ENCODE measurements at regions not wholly inside any gene's neighbourhood (a gene's known extent, or its start where the extent isn't known, plus 50 kb on each side); places are given as distances from the start of the nearest gene placed in this dataset.

DNA sequence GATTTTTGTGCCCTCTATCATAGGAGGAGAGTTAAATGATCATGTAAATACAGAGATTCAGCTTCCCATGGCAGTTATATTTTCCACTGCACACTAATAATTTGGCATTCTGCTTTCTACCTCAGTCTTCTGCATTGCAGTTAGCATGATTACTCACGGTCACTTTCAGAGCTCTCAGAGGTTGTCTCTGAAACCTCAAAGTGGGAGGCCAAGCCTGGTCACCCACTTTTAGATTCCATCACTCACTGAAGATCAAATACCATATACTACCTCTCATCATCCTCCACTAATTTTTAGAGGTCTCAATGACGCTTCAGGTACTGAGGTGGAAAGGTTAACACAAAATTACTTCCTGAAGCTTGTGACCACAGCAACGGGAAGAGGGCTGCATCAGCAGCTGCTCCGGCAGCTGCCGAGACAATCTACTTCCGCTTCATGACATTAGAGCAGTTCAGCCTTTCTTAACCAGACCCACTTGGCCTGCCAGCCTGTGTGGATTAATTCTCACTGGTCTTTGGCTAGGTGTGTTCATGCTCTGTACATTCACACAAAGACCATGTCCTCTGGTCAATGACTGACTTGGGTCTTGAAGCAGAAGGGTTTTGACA lies 416.4 kb upstream of the PDZRN3 start:
- TF ChIP-seq, protein P1, sequence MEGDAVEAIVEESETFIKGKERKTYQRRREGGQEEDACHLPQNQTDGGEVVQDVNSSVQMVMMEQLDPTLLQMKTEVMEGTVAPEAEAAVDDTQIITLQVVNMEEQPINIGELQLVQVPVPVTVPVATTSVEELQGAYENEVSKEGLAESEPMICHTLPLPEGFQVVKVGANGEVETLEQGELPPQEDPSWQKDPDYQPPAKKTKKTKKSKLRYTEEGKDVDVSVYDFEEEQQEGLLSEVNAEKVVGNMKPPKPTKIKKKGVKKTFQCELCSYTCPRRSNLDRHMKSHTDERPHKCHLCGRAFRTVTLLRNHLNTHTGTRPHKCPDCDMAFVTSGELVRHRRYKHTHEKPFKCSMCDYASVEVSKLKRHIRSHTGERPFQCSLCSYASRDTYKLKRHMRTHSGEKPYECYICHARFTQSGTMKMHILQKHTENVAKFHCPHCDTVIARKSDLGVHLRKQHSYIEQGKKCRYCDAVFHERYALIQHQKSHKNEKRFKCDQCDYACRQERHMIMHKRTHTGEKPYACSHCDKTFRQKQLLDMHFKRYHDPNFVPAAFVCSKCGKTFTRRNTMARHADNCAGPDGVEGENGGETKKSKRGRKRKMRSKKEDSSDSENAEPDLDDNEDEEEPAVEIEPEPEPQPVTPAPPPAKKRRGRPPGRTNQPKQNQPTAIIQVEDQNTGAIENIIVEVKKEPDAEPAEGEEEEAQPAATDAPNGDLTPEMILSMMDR (IDR thresholded peaks at IDR 0.05) = no peak
- Histone ChIP-seq H3K36me3 (no peaks in the 10 kb centered on the region), H3K9me3 (no peaks in the 10 kb centered on the region), H3K4me3 (no peak overlapping the region), H3K27ac (no peak overlapping the region), H3K27me3 (no peaks in the 10 kb centered on the region), H3K4me1 (no peaks in the 10 kb centered on the region)
- no peak for DNase-seq (ENCODE audit: low spot score)

DNA sequence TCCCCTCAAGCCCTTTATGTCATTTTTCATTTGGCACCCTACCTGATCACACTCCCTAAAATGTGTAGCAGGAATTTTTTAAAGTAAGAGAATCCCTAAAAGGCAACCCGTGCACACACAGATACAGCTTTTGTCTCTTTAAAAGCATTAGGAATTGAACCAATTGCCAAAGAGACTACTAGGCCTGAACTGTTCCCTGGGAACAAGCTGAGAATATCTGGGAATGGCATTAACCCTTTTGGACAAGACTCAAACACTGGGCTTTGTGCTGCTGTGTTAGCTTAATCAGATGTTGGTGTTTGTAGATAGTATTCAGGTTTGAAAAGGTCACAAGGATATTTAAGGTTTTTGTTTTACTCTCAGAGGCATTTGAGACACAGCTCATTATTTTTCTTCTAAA lies 414.4 kb upstream of the PDZRN3 start:
- TF ChIP-seq, protein P1 (IDR thresholded peaks at IDR 0.05) = no peak
- H3K4me3 ChIP-seq = no peak overlapping the region
- H3K27ac ChIP-seq = no peak overlapping the region
- H3K9me3 ChIP-seq = no peaks in the 10 kb centered on the region
- no peaks in the 10 kb centered on the region for H3K27me3 ChIP-seq
- DNase-seq (ENCODE audit: low spot score) = no peak
- H3K4me1 ChIP-seq = no peaks in the 10 kb centered on the region
- no peaks in the 10 kb centered on the region for H3K36me3 ChIP-seq

DNA sequence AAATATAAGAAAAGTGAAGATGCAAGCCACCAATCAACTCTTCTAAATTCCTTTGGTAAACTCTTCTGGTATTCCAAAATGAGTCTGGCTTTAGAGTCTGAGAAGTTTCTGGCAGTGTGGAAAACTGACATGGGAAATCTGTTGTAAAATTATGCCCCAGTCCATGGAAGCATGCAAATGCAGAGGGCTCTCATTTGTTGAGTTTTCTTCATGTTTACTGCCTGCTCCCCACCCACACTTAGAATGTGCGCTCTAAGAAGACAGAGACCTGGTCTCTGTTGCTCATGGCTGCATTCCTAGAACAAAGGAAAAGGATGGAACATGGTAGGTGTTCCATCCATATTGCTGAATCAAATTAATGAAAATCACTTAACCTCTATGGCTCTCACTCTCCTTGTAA lies 411.8 kb upstream of the PDZRN3 start:
- Histone ChIP-seq H3K4me1 (no peaks in the 10 kb centered on the region), H3K9me3 (no peaks in the 10 kb centered on the region), H3K4me3 (no peak overlapping the region), H3K36me3 (no peaks in the 10 kb centered on the region), H3K27ac (no peak overlapping the region), H3K27me3 (no peaks in the 10 kb centered on the region)
- DNase-seq (ENCODE audit: low spot score) = no peak
- TF ChIP-seq, protein P1 (IDR thresholded peaks at IDR 0.05) = no peak

DNA sequence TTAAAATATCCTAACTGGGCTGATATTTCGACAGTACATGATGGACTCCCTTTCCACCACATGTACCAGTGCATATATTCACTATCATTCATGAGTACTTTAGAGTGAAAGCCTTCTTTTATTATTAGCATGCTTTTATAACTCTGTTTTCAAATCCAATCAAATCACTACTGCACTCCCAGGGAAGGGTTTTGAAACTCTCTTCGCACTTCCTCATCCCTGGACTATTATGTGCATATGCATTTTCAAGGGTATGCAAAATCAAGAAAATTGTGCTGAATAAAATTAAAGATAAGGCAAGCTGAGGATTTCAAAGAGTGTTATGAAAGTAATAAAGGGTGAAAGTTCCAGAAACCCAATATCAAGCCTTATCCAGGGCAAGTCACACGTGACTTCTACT lies 411.4 kb upstream of the PDZRN3 start:
- H3K9me3 ChIP-seq = no peaks in the 10 kb centered on the region
- no peak overlapping the region for H3K27ac ChIP-seq
- H3K4me3 ChIP-seq = no peak overlapping the region
- DNase-seq (ENCODE audit: low spot score) = no peak
- H3K27me3 ChIP-seq = no peaks in the 10 kb centered on the region
- TF ChIP-seq, protein P1 (IDR thresholded peaks at IDR 0.05) = no peak
- H3K36me3 ChIP-seq = no peaks in the 10 kb centered on the region
- no peaks in the 10 kb centered on the region for H3K4me1 ChIP-seq

DNA sequence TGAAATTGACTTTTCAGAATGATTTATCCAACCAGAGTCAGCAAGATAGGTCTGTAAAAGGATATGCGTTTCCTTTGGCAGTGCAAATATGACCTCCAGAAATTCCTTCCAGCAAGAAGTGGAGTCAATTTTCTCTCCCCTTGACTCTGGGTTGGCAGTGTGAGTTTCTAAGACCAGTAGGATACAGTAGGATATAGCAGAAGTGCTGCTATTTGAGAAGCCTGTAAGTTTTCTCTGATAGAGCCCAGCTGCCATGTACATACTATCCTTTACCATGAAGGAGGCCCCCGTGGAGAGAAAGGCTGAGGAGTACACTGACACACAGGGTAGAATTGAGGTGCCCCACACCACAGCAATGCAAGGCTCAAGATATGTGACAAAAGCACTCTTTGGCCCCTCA lies 409.1 kb upstream of the PDZRN3 start:
- DNase-seq (ENCODE audit: low spot score) = no peak
- H3K36me3 ChIP-seq = no peaks in the 10 kb centered on the region
- H3K27me3 ChIP-seq = no peaks in the 10 kb centered on the region
- no peaks in the 10 kb centered on the region for H3K4me1 ChIP-seq
- H3K4me3 ChIP-seq = no peak overlapping the region
- TF ChIP-seq, protein P1 (IDR thresholded peaks at IDR 0.05) = no peak
- no peaks in the 10 kb centered on the region for H3K9me3 ChIP-seq
- H3K27ac ChIP-seq = no peak overlapping the region

DNA sequence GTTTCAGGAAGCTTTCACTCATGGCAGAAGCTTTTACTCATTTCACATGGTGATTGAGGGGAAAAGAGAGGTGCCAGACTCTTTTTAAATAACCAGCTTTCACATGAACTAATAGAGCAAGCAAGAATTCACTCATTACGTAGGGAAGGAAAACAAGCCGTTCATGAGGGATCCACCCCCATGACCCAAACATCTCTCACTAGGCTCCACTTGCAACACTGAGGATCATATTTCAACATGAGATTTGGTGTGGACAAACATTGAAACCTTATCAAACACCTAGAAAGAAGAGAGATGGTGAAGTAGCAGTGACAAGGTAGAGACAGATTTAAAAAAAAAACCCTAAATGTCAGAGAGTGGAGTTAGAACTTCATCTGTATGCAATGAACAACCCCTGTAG lies 408.6 kb upstream of the PDZRN3 start:
- no peaks in the 10 kb centered on the region for H3K9me3 ChIP-seq
- H3K4me1 ChIP-seq = no peaks in the 10 kb centered on the region
- DNase-seq (ENCODE audit: low spot score) = no peak
- no peaks in the 10 kb centered on the region for H3K27me3 ChIP-seq
- H3K4me3 ChIP-seq = no peak overlapping the region
- TF ChIP-seq, protein P1 (IDR thresholded peaks at IDR 0.05) = no peak
- H3K36me3 ChIP-seq = no peaks in the 10 kb centered on the region
- no peak overlapping the region for H3K27ac ChIP-seq
